SK-N-SH treated with all-trans-retinoic acid at 6 μM for 48 hours (cell line): ENCODE measurements at regions not wholly inside any gene's neighbourhood (a gene's known extent, or its start where the extent isn't known, plus 50 kb on each side); places are given as distances from the start of the nearest gene placed in this dataset.

Source experiments
- ATAC-seq: fragments of 200-7000 bp; cut with Tn5 transposase; 3 replicates; pipeline ENCODE4 v1.9.1; 2020; ENCODE audit warnings: mild to moderate bottlenecking, moderate library complexity
- ARNTL ChIP-seq: fragments of 450-650 bp; formaldehyde crosslinking; IDR thresholded peaks from 2 replicates; pipeline ENCODE4 v1.5.0; 2020; ENCODE audit warnings: low read depth, mild to moderate bottlenecking, moderate library complexity, borderline replicate concordance
- CREB5 ChIP-seq: fragments of 250-450 bp; sonication (Bioruptor Pico); IDR thresholded peaks from 2 replicates; pipeline ENCODE4 v1.5.1; 2020; ENCODE audit warnings: low read depth, mild to moderate bottlenecking, moderate library complexity
- CSDC2 ChIP-seq: fragments of 250-450 bp; sonication (Bioruptor Pico); IDR thresholded peaks from 2 replicates; pipeline ENCODE4 v1.5.0; 2020; ENCODE audit warnings: mild to moderate bottlenecking, moderate library complexity
- CSRNP3 ChIP-seq: fragments of 250-450 bp; sonication (Bioruptor Pico); IDR thresholded peaks from 2 replicates; pipeline ENCODE4 v1.5.1; 2021; ENCODE audit warnings: mild to moderate bottlenecking, moderate library complexity
- ESRRG ChIP-seq: fragments of 250-450 bp; sonication (Bioruptor Pico); IDR thresholded peaks from 2 replicates; pipeline ENCODE4 v1.6.1; 2021; ENCODE audit warnings: mild to moderate bottlenecking
- GLIS3 ChIP-seq: fragments of 250-450 bp; sonication (Bioruptor Pico); IDR thresholded peaks from 2 replicates; pipeline ENCODE4 v1.5.0; 2020; ENCODE audit warnings: mild to moderate bottlenecking, moderate library complexity
- ISL1 ChIP-seq: fragments of 250-450 bp; sonication (Bioruptor Pico); IDR thresholded peaks from 2 replicates; pipeline ENCODE4 v2.1.2; 2022; ENCODE audit warnings: mild to moderate bottlenecking, moderate library complexity
- OSR1 ChIP-seq: fragments of 250-450 bp; sonication (Bioruptor Pico); IDR thresholded peaks from 2 replicates; pipeline ENCODE4 v1.8.0; 2022; ENCODE audit warnings: moderate library complexity, mild to moderate bottlenecking, inconsistent platforms
- PATZ1 ChIP-seq: fragments of 250-450 bp; sonication (Bioruptor Pico); IDR thresholded peaks from 2 replicates; pipeline ENCODE4 v1.8.0; 2020; ENCODE audit warnings: mild to moderate bottlenecking, moderate library complexity, borderline replicate concordance
- POU6F1 ChIP-seq: fragments of 250-450 bp; sonication (Bioruptor Pico); IDR thresholded peaks from 2 replicates; pipeline ENCODE4 v1.8.0; 2021; ENCODE audit warnings: low read depth, mild to moderate bottlenecking, moderate library complexity, borderline replicate concordance
- PPARA ChIP-seq: fragments of 250-450 bp; sonication (Bioruptor Pico); IDR thresholded peaks from 2 replicates; pipeline ENCODE4 v1.5.0; 2020; ENCODE audit warnings: mild to moderate bottlenecking, borderline replicate concordance
- SNAI2 ChIP-seq: fragments of 250-450 bp; sonication (Bioruptor Pico); IDR thresholded peaks from 2 replicates; pipeline ENCODE4 v1.5.0; 2020; ENCODE audit warnings: mild to moderate bottlenecking, moderate library complexity
- TOX ChIP-seq: fragments of 250-450 bp; sonication (Bioruptor Pico); IDR thresholded peaks from 2 replicates; pipeline ENCODE4 v1.8.0; 2021; ENCODE audit warnings: mild to moderate bottlenecking, moderate library complexity, borderline replicate concordance
- TSHZ2 ChIP-seq: fragments of 250-450 bp; sonication (Bioruptor Pico); IDR thresholded peaks from 2 replicates; pipeline ENCODE4 v1.5.0; 2020; ENCODE audit warnings: mild to moderate bottlenecking, moderate library complexity
- ZC3H10 ChIP-seq: fragments of 250-450 bp; sonication (Bioruptor Pico); IDR thresholded peaks from 2 replicates; pipeline ENCODE4 v1.5.1; 2021; ENCODE audit warnings: mild to moderate bottlenecking, moderate library complexity
- ZFP3 ChIP-seq: fragments of 250-450 bp; sonication (Bioruptor Pico); IDR thresholded peaks from 2 replicates; pipeline ENCODE4 v1.5.0; 2020; ENCODE audit warnings: mild to moderate bottlenecking, moderate library complexity
- ZFP30 ChIP-seq: fragments of 450-650 bp; formaldehyde crosslinking; IDR thresholded peaks from 2 replicates; pipeline ENCODE4 v1.5.0; 2022; ENCODE audit warnings: mild to moderate bottlenecking, moderate library complexity
- ZNF565 ChIP-seq: fragments of 450-650 bp; formaldehyde crosslinking; conservative IDR thresholded peaks from 2 replicates; pipeline ENCODE4 v1.5.0; 2020; ENCODE audit warnings: low read depth, mild to moderate bottlenecking, moderate library complexity
- ZNF70 ChIP-seq: fragments of 450-650 bp; formaldehyde crosslinking; IDR thresholded peaks from 2 replicates; pipeline ENCODE4 v1.5.0; 2020; ENCODE audit warnings: mild to moderate bottlenecking, moderate library complexity
- ZNF8 ChIP-seq: fragments of 450-650 bp; formaldehyde crosslinking; IDR thresholded peaks from 2 replicates; pipeline ENCODE4 v1.5.0; 2020; ENCODE audit warnings: mild to moderate bottlenecking, moderate library complexity

- no peak for TF ChIP-seq ZFP30
- TF ChIP-seq SNAI2: no peak
- no peak for TF ChIP-seq TSHZ2 (CRISPR knock-in tag)
- TF ChIP-seq ZNF565 (CRISPR knock-in tag): no peak
- TF ChIP-seq CSDC2 (CRISPR knock-in tag): no peak
- TF ChIP-seq ZFP3 (CRISPR knock-in tag): no peak
- TF ChIP-seq ZC3H10 (CRISPR knock-in tag): no peak
- no peak for TF ChIP-seq TOX (CRISPR knock-in tag)
- no peak for TF ChIP-seq PPARA
- TF ChIP-seq CREB5: no peak
- TF ChIP-seq, all 23 proteins: peak for 0
- no peak for ATAC-seq
These were observed 385.8 kb downstream of the FLRT2 start for GRCh38 chr14:85915711-85916110.

GRCh38 chr14:85912141-85912540, 382.2 kb downstream of the FLRT2 start:
- no peak for ATAC-seq
- TF ChIP-seq ZFP3 (CRISPR knock-in tag): no peak
- TF ChIP-seq PPARA: no peak
- TF ChIP-seq OSR1 (CRISPR knock-in tag): no peak
- TF ChIP-seq CSRNP3 (CRISPR knock-in tag): no peak
- TF ChIP-seq ZC3H10 (CRISPR knock-in tag): no peak
- no peak for TF ChIP-seq CSDC2 (CRISPR knock-in tag)
- no peak for TF ChIP-seq POU6F1 (CRISPR knock-in tag)
- TF ChIP-seq ZNF70: no peak
- no peak for TF ChIP-seq ESRRG
- TF ChIP-seq ZFP30: no peak
- TF ChIP-seq TSHZ2 (CRISPR knock-in tag): no peak
- TF ChIP-seq ZNF565 (CRISPR knock-in tag): no peak
- no peak for TF ChIP-seq GLIS3 (CRISPR knock-in tag)
- TF ChIP-seq ZNF8 (CRISPR knock-in tag): no peak
- TF ChIP-seq SNAI2: no peak
- TF ChIP-seq CREB5: no peak
- TF ChIP-seq ISL1: no peak
- TF ChIP-seq PATZ1 (CRISPR knock-in tag): no peak
- no peak for TF ChIP-seq TOX (CRISPR knock-in tag)
- TF ChIP-seq ARNTL (CRISPR knock-in tag): no peak
